Prostate gland (tissue), 2 donors: ENCODE measurements at regions not wholly inside any gene's neighbourhood (a gene's known extent, or its start where the extent isn't known, plus 50 kb on each side); places are given as distances from the start of the nearest gene placed in this dataset.

Experiments
- CTCF ChIP-seq, 4 experiments: fragments of 200-600 bp in 2 of 4; fragments of 450-650 bp in 2 of 4; sonication (generic) in 2 of 4; IDR thresholded peaks; 1 replicate in 3 of 4; 2 replicates in 1 of 4; pipeline ENCODE4 v1.5.1; 2016 to 2019; ENCODE audit warnings: antibody characterized with exemption in 4 of 4, mild to moderate bottlenecking in 2 of 4, moderate library complexity in 2 of 4
- POLR2A ChIP-seq: fragments of 450-650 bp; IDR thresholded peaks from one replicate; pipeline ENCODE4 v1.6.1; 2016; ENCODE audit warnings: antibody characterized with exemption, mild to moderate bottlenecking

GRCh38 chr21:35366394-35367080 is 317.4 kb upstream of the RUNX1 start:
- TF ChIP-seq CTCF (IDR thresholded peaks at IDR 0.05) (no peak), POLR2A (no peak)
